PC-9 (cell line): ENCODE measurements at regions not wholly inside any gene's neighbourhood (a gene's known extent, or its start where the extent isn't known, plus 50 kb on each side); places are given as distances from the start of the nearest gene placed in this dataset.

Source experiments
- CTCF ChIP-seq: fragments of 200-600 bp; sonication (generic); conservative IDR thresholded peaks from 2 replicates; pipeline ENCODE4 v1.6.1; 2017; ENCODE audit warnings: mixed run types, antibody characterized with exemption, mild to moderate bottlenecking, moderate library complexity
- EZH2 ChIP-seq: fragments of 200-600 bp; sonication (generic); IDR thresholded peaks from 2 replicates; pipeline ENCODE4 v1.8.0; 2017; ENCODE audit warnings: antibody characterized with exemption, low read depth

- TF ChIP-seq CTCF (no peak), EZH2 (no peak)
Measured at GRCh38 chr2:118225666-118226065, 137.4 kb downstream of the INSIG2 start.
